Muscle of leg (tissue), 3 donors: ENCODE measurements at regions not wholly inside any gene's neighbourhood (a gene's known extent, or its start where the extent isn't known, plus 50 kb on each side); places are given as distances from the start of the nearest gene placed in this dataset.
A peak's percentile ranks its signal among the peaks of the same experiment; 100 is the strongest.

Source experiments
- DNase-seq: peaks from one replicate; pipeline ENCODE4 v3.0.0; 2013
- H3K27ac ChIP-seq: one replicate; pipeline ENCODE4 v1.5.1; 2013; ENCODE audit warnings: mild to moderate bottlenecking, low read length, control low read depth
- H3K27me3 ChIP-seq: one replicate; pipeline ENCODE4 v1.6.1; 2013; ENCODE audit warnings: low read length; ENCODE audit not compliant: control insufficient read depth, insufficient read depth
- H3K36me3 ChIP-seq: one replicate; pipeline ENCODE4 v1.6.1; 2013; ENCODE audit warnings: low read length; ENCODE audit not compliant: control insufficient read depth, insufficient read depth
- H3K4me1 ChIP-seq: one replicate; pipeline ENCODE4 v1.6.1; 2013; ENCODE audit warnings: low read length; ENCODE audit not compliant: control insufficient read depth, insufficient read depth
- H3K4me3 ChIP-seq: one replicate; pipeline ENCODE4 v1.5.1; 2013; ENCODE audit warnings: low read length, control low read depth
- H3K9me3 ChIP-seq: replicated peaks from 2 replicates; pipeline ENCODE4 v1.6.1; 2013; ENCODE audit warnings: low read depth, low read length; ENCODE audit not compliant: control insufficient read depth
- WGBS: methylation state at CpG from one replicate; pipeline ENCODE4 v1.1.5; 2013; ENCODE audit warnings: missing lambda C conversion rate; ENCODE audit not compliant: insufficient coverage; 5-methylcytosine and 5-hydroxymethylcytosine counted together

DNA sequence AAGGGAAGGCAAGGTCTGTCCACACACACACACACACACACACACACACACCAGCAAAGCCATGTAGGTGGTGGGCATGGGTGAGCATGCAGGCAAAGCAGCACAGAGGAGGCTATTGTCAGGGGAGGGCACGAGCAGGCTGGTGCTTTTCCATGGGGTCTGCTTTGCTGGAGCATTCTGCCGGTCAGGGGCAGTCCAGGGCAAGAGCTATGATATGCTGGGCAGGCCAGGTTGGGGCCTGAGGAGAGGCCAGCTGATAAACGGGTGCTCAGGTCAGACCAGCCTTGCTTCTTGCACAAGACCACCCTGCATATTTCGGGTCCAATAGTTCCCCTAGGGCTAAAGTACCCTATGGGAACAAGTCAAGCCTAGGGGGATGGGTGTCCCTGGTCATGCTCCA lies 253.9 kb upstream of the DMAC1 start:
- Histone ChIP-seq H3K9me3 (peaks cover 2% of the 10 kb centered on the region), H3K27ac (no peak overlapping the region), H3K4me3 (no peak overlapping the region), H3K4me1 (no peaks in the 10 kb centered on the region), H3K27me3 (no peaks in the 10 kb centered on the region), H3K36me3 (no peaks in the 10 kb centered on the region)
- DNase-seq = no peak
- WGBS = 82% methylated on average over 4 of the region's 4 CpGs

DNA sequence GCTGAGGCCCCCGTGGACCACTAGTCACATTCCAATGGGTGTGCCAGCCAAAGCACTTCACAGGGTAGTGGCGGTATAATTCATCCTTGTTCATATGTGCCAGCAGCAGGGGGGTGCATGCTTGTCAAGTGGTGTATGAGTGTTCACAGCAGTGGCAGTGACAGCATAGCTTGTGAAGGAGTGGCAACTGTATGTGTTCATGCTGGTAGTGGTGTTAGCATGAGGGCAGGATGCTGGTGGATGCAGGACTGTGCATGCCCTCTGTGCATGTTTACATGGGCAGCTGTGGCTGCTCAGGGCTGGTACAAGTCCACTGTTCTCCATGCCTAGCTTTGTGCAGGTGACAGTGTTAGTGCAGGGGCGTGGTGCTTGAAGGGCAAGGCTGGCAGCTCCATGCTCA lies 253.4 kb upstream of the DMAC1 start:
- Histone ChIP-seq H3K36me3 (no peaks in the 10 kb centered on the region), H3K4me3 (no peak overlapping the region), H3K4me1 (no peaks in the 10 kb centered on the region), H3K9me3 (peaks cover 2% of the 10 kb centered on the region), H3K27me3 (no peaks in the 10 kb centered on the region), H3K27ac (no peak overlapping the region)
- DNase-seq = no peak
- 94% methylated on average over 2 of the region's 3 CpGs for WGBS

DNA sequence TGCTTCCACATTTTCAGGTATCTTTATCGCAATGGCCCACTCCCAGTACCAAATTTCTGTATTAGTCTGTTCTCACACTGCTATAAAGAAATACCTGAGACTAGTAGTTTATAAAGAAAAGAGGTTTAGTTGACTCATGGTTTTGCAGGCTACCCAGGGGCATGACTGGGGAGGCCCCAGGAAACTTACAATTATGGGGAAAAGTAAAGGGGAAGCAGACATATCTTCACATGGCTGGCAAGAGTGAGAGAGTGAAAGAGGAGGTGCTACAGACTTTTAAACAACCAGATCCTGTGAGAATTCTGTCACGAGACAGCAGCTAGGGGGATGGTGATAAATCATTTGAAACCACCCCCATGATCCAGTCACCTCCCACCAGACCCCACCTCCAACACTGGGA lies 238.2 kb upstream of the DMAC1 start:
- Histone ChIP-seq H3K36me3 (no peaks in the 10 kb centered on the region), H3K4me3 (no peak overlapping the region), H3K27me3 (no peaks in the 10 kb centered on the region), H3K4me1 (no peaks in the 10 kb centered on the region), H3K9me3 (peaks cover 8% of the 10 kb centered on the region), H3K27ac (no peak overlapping the region)
- no CpG with 5 or more reads among the region's 2 CpGs for WGBS
- no peak for DNase-seq

DNA sequence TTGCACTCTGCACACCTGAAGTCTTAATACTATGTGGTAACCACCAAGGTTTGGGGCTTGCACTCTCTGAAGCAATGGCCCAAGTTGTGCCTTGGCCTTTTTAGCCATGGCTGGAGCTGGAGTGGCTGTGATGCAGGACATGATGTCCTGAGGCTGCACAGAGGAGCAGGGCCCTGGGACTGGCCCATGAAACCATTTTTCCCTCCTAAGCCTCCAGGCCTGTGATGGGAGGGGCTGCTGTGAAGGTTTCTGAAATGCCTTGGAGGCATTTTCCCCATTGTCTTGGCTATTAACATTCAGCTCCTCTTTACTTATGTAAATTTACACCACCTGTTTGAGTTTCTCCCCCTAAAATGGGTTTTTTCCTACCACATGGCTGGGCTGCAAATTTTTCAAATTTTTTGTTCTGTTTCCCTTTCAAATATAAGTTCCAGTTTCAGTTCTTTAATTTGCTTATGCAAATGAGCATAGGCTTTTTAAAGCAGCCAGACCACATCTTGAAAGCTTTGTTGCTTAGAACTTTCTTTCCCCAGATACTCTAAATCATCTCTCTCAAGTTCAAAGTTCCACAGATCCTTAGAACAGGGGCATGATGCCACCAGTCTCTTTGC lies 237.4 kb upstream of the DMAC1 start:
- no peak for DNase-seq
- Histone ChIP-seq H3K9me3 (peaks cover 8% of the 10 kb centered on the region), H3K4me1 (no peaks in the 10 kb centered on the region), H3K27ac (no peak overlapping the region), H3K27me3 (no peaks in the 10 kb centered on the region), H3K36me3 (no peaks in the 10 kb centered on the region), H3K4me3 (no peak overlapping the region)

DNA sequence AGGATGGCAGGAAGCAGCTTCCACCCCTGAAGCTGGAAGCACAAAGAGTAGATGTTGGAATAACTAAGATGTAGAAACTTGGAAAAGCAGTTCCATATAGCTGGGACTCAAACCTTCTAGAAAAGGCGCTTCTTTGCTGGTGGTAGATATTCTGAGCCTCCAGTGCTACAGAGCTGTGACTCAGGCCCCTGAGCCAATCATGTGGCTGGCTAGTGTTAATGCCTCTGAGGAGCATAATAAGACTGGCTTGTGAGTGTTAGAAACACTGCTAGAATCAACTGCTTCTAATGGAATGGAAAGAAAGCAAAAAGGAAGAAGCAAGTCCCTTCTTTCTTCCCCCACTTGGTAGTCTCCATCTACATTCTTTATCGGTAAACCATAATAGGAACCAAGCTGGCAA lies 234.2 kb upstream of the DMAC1 start:
- WGBS = 100% methylated on average over 1 of the region's 2 CpGs
- no peaks in the 10 kb centered on the region for H3K36me3 ChIP-seq
- H3K27ac ChIP-seq = no peak overlapping the region
- no peak for DNase-seq
- H3K4me1 ChIP-seq = no peaks in the 10 kb centered on the region
- peaks cover 6% of the 10 kb centered on the region for H3K9me3 ChIP-seq
- H3K4me3 ChIP-seq = no peak overlapping the region
- no peaks in the 10 kb centered on the region for H3K27me3 ChIP-seq

DNA sequence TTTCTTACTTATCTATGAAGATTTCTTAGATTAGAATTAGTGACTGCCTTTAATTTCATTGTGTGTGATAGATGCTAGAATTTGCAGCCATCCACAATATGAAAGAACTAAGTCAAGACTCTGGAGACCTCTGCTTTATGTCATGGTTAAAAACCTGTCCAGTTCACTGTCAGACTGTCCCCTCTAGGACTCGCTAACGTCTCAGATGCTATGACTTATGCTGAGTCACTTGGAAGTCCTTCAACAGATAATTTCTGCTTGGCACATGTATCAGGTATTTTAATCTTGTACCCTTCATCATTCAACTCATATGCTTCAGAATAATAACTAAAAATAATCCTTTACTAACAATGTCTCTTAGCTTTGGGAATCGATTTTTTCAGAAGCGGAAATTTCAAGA lies 230.5 kb upstream of the DMAC1 start:
- WGBS = 46% methylated on average over 2 of the region's 4 CpGs
- Histone ChIP-seq H3K9me3 (no peaks in the 10 kb centered on the region), H3K4me3 (no peak overlapping the region), H3K4me1 (no peaks in the 10 kb centered on the region), H3K36me3 (no peaks in the 10 kb centered on the region), H3K27ac (no peak overlapping the region), H3K27me3 (no peaks in the 10 kb centered on the region)
- peak; percentile 6 for DNase-seq

DNA sequence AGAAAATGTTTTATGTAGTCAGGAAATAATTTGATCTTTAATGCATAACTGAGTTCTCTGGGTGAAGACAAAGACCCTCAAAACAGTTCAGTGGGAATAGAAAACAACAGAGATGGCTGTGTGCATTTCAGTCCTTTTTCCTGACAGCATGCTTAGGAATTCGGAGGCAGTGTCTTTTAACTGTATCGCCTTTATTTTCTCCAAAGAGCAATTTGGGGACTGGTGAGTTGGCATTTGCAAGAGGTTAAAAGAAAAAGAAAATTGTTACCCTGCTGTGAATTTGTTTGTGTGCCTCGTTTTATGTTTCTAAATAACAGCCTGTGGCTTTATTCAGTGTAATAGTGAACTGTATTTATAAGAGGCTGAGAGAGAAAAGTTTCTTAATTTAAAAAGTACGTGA lies 227.8 kb upstream of the DMAC1 start:
- Histone ChIP-seq H3K36me3 (no peaks in the 10 kb centered on the region), H3K4me3 (no peak overlapping the region), H3K4me1 (no peaks in the 10 kb centered on the region), H3K27me3 (no peaks in the 10 kb centered on the region), H3K27ac (no peak overlapping the region), H3K9me3 (peaks cover under 1% of the 10 kb centered on the region)
- DNase-seq = no peak
- 67% methylated on average over 1 of the region's 4 CpGs for whole genome bisulfite sequencing

DNA sequence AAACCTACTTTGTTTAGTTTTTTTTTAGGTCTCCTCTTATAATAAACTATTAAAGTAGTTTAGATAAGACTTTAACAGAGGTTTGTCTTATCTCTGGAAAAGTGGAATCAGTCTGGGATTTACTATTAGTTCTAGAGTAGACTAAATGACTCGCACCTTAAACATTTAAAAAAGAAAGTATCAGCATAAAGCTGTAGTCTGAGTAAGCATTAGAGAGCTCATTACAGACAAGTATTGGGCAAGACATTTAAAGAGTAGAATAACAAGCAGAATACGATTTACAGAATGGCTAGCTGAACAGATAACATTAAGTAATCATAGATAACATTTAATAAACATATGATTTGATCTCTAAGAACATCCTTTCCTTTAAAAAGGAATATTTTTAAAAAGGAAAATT lies 226.0 kb upstream of the DMAC1 start:
- H3K9me3 ChIP-seq = peaks cover 3% of the 10 kb centered on the region
- no peak overlapping the region for H3K4me3 ChIP-seq
- H3K27ac ChIP-seq = no peak overlapping the region
- no peaks in the 10 kb centered on the region for H3K27me3 ChIP-seq
- WGBS = no CpG with 5 or more reads among the region's 2 CpGs
- no peaks in the 10 kb centered on the region for H3K36me3 ChIP-seq
- H3K4me1 ChIP-seq = no peaks in the 10 kb centered on the region
- no peak for DNase-seq

DNA sequence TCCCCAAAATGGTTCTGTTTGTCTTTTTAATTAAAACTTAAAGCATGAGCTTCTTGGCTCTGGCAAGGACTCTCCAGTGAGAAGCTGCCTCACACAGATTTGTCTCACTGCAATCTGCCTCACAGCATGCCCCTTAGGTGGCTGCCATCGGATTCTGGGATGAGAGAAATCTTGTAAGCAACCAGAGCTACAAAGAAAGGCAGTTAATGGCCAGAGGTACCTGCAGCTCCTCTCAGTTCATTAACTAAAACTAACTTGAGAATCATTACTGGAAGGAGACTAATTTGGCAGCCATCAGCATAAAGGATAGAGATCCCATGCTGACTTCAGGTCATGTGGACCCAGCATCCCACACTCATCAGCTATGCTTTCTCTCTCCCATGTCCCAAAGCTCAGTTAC lies 220.6 kb upstream of the DMAC1 start:
- no CpG with 5 or more reads among the region's 1 CpG for WGBS
- no peak overlapping the region for H3K27ac ChIP-seq
- H3K4me1 ChIP-seq = no peaks in the 10 kb centered on the region
- peaks cover 3% of the 10 kb centered on the region for H3K9me3 ChIP-seq
- no peak for DNase-seq
- no peaks in the 10 kb centered on the region for H3K27me3 ChIP-seq
- no peaks in the 10 kb centered on the region for H3K36me3 ChIP-seq
- no peak overlapping the region for H3K4me3 ChIP-seq

DNA sequence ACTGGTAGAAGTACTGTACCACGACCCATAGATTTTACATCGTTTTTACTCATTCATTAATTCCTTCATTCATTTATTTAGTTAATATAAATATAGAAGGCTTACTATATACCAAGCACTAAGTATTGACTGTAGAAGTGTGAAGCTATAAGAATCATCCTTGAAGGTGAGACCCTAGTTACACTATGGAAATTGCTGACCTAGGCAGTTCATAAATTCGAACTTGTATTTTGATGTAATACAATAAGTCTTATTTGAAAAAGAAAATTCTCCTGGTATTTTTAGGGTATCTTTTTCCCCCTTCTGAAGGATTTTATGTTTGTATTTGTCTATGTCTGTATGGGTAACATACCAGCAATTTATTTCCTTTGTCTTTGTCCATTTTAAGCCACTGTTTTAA lies 220.1 kb upstream of the DMAC1 start:
- WGBS = no CpG with 5 or more reads among the region's 3 CpGs
- H3K9me3 ChIP-seq = peaks cover 3% of the 10 kb centered on the region
- DNase-seq = no peak
- H3K4me1 ChIP-seq = no peaks in the 10 kb centered on the region
- H3K27ac ChIP-seq = no peak overlapping the region
- H3K4me3 ChIP-seq = no peak overlapping the region
- no peaks in the 10 kb centered on the region for H3K27me3 ChIP-seq
- H3K36me3 ChIP-seq = no peaks in the 10 kb centered on the region

DNA sequence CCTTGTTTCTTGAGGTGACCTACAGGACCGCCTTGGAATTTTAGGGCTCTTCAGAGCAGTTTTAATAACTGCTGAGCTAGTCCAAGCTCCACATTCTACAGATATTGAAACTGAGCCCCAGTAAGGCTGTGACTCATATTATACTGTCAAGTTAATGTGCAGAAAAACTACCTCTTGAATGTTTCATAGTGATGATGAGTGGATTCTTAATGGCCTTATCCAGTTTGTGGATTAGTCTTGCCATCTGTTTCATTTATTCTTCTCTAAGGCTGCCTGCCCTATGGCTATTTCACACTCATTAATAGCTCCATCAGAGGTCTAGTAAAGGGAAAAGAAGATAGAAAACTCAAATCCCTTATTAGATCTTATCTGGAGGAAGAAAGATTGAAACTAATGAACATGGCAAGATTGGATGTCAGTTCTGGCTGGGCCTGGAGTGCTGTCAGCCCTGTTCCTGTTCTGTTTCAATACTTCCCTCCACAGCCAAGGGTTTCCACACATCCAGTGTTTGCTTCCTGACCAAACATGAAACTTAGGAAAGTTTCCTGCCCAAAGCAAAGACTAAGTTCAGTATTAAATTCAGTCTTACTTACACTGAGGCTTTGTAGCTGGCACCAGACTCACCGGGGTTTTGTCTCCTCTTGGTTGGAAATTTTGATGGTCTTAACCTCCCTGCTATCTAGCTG lies 215.6 kb upstream of the DMAC1 start:
- H3K9me3 ChIP-seq = no peaks in the 10 kb centered on the region
- no peaks in the 10 kb centered on the region for H3K4me1 ChIP-seq
- no peak overlapping the region for H3K27ac ChIP-seq
- no peaks in the 10 kb centered on the region for H3K27me3 ChIP-seq
- no peak for DNase-seq
- no peak overlapping the region for H3K4me3 ChIP-seq
- H3K36me3 ChIP-seq = no peaks in the 10 kb centered on the region
- 100% methylated on average over 2 of the region's 2 CpGs for WGBS
